Stimulated activated naive CD8-positive, alpha-beta T cell treated with anti-CD3 and anti-CD28 coated beads, Interleukin-15, Interleukin-2, amounts not matched to agents 100 U/mL and 50 U/mL, for 24 hours (primary cell): ENCODE measurements at regions not wholly inside any gene's neighbourhood (a gene's known extent, or its start where the extent isn't known, plus 50 kb on each side); places are given as distances from the start of the nearest gene placed in this dataset.

Experiments used
- ATAC-seq: fragments of 150-1000 bp; cut with Tn5 transposase; one replicate; pipeline ENCODE4 v1.10.0; 2021
- DNase-seq: peaks from one replicate; pipeline ENCODE4 v3.0.0; 2021

- ATAC-seq: no peak
- no peak for DNase-seq
Observed at GRCh38 chr3:94990952-94991705, 928.3 kb downstream of the NSUN3 start.

- ATAC-seq (no peak), DNase-seq (no peak)
Observed at GRCh38 chr3:94996743-94997142, 933.9 kb downstream of the NSUN3 start.

GRCh38 chr3:95002438-95003046 is 939.7 kb downstream of the NSUN3 start:
- DNase-seq (no peak), ATAC-seq (no peak)

- no peak for ATAC-seq
Observed at GRCh38 chr3:95028688-95029087, 965.8 kb downstream of the NSUN3 start.

GRCh38 chr3:95029644-95030043 is 966.8 kb downstream of the NSUN3 start:
- DNase-seq (no peak), ATAC-seq (no peak)

More at GRCh38 chr3:95028688-95029087, 965.8 kb downstream of the NSUN3 start:
- DNase-seq: no peak

GRCh38 chr3:95036526-95037021 is 973.7 kb downstream of the NSUN3 start:
- DNase-seq (no peak), ATAC-seq (no peak)

GRCh38 chr3:95037097-95037496 is 974.2 kb downstream of the NSUN3 start:
- ATAC-seq: no peak
- DNase-seq: no peak

- ATAC-seq: no peak
- DNase-seq: no peak
Observed at GRCh38 chr3:95037927-95038326, 975.1 kb downstream of the NSUN3 start.

GRCh38 chr3:95044101-95044500 is 981.2 kb downstream of the NSUN3 start:
- no peak for ATAC-seq
- no peak for DNase-seq

GRCh38 chr3:95048564-95048963 is 985.7 kb downstream of the NSUN3 start:
- ATAC-seq (no peak), DNase-seq (no peak)

- ATAC-seq: no peak
- no peak for DNase-seq
Observed at GRCh38 chr3:95049841-95050240, 987.0 kb downstream of the NSUN3 start.

- ATAC-seq (no peak), DNase-seq (no peak)
Observed at GRCh38 chr3:95055288-95055687, 992.4 kb downstream of the NSUN3 start.

- ATAC-seq: no peak
Observed at GRCh38 chr3:95082191-95082590, 1019.3 kb downstream of the NSUN3 start.

GRCh38 chr3:95084738-95085137 is 1021.9 kb downstream of the NSUN3 start:
- ATAC-seq (no peak), DNase-seq (no peak)

More at GRCh38 chr3:95082191-95082590, 1019.3 kb downstream of the NSUN3 start:
- no peak for DNase-seq

GRCh38 chr3:95088464-95088863 is 1025.6 kb downstream of the NSUN3 start:
- no peak for DNase-seq
- ATAC-seq: no peak

- ATAC-seq: no peak
- no peak for DNase-seq
Observed at GRCh38 chr3:95097493-95097892, 1034.6 kb downstream of the NSUN3 start.

GRCh38 chr3:95120921-95121320 is 1058.1 kb downstream of the NSUN3 start:
- DNase-seq (no peak), ATAC-seq (no peak)

- ATAC-seq (no peak), DNase-seq (no peak)
Observed at GRCh38 chr3:95123104-95123503, 1060.2 kb downstream of the NSUN3 start.

GRCh38 chr3:95134693-95135413 is 1072.0 kb downstream of the NSUN3 start:
- DNase-seq: no peak

GRCh38 chr3:95148107-95148506 is 1085.2 kb downstream of the NSUN3 start:
- ATAC-seq: no peak

More at GRCh38 chr3:95134693-95135413, 1072.0 kb downstream of the NSUN3 start:
- ATAC-seq: no peak

GRCh38 chr3:95151590-95151989 is 1088.7 kb downstream of the NSUN3 start:
- DNase-seq (no peak), ATAC-seq (no peak)

More at GRCh38 chr3:95148107-95148506, 1085.2 kb downstream of the NSUN3 start:
- no peak for DNase-seq

GRCh38 chr3:95154766-95155165 is 1091.9 kb downstream of the NSUN3 start:
- ATAC-seq (no peak), DNase-seq (no peak)

- DNase-seq: no peak
- ATAC-seq: no peak
Observed at GRCh38 chr3:95162794-95163193, 1099.9 kb downstream of the NSUN3 start.
